Muscle of leg (tissue), 3 donors: ENCODE measurements at regions not wholly inside any gene's neighbourhood (a gene's known extent, or its start where the extent isn't known, plus 50 kb on each side); places are given as distances from the start of the nearest gene placed in this dataset.

Experiments
- DNase-seq: peaks from one replicate; pipeline ENCODE4 v3.0.0; 2013
- H3K27ac ChIP-seq: one replicate; pipeline ENCODE4 v1.5.1; 2013; ENCODE audit warnings: mild to moderate bottlenecking, low read length, control low read depth
- H3K27me3 ChIP-seq: one replicate; pipeline ENCODE4 v1.6.1; 2013; ENCODE audit warnings: low read length; ENCODE audit not compliant: control insufficient read depth, insufficient read depth
- H3K36me3 ChIP-seq: one replicate; pipeline ENCODE4 v1.6.1; 2013; ENCODE audit warnings: low read length; ENCODE audit not compliant: control insufficient read depth, insufficient read depth
- H3K4me1 ChIP-seq: one replicate; pipeline ENCODE4 v1.6.1; 2013; ENCODE audit warnings: low read length; ENCODE audit not compliant: control insufficient read depth, insufficient read depth
- H3K4me3 ChIP-seq: one replicate; pipeline ENCODE4 v1.5.1; 2013; ENCODE audit warnings: low read length, control low read depth
- H3K9me3 ChIP-seq: replicated peaks from 2 replicates; pipeline ENCODE4 v1.6.1; 2013; ENCODE audit warnings: low read depth, low read length; ENCODE audit not compliant: control insufficient read depth
- WGBS: methylation state at CpG from one replicate; pipeline ENCODE4 v1.1.5; 2013; ENCODE audit warnings: missing lambda C conversion rate; ENCODE audit not compliant: insufficient coverage; 5-methylcytosine and 5-hydroxymethylcytosine counted together

GRCh38 chr1:195971589-195971988 is 636.7 kb downstream of the KCNT2 start:
- Histone ChIP-seq H3K36me3 (no peaks in the 10 kb centered on the region), H3K9me3 (no peaks in the 10 kb centered on the region), H3K27me3 (no peaks in the 10 kb centered on the region), H3K27ac (no peak overlapping the region), H3K4me3 (no peak overlapping the region), H3K4me1 (no peaks in the 10 kb centered on the region)
- WGBS: 100% methylated on average over 1 of the region's 1 CpG
- no peak for DNase-seq

GRCh38 chr1:195970209-195970608 is 638.0 kb downstream of the KCNT2 start:
- no CpG with 5 or more reads among the region's 1 CpG for WGBS
- Histone ChIP-seq H3K27ac (no peak overlapping the region), H3K9me3 (no peaks in the 10 kb centered on the region), H3K36me3 (no peaks in the 10 kb centered on the region), H3K4me3 (no peak overlapping the region), H3K27me3 (no peaks in the 10 kb centered on the region), H3K4me1 (no peaks in the 10 kb centered on the region)
- DNase-seq: no peak

GRCh38 chr1:195965475-195965874 is 642.8 kb downstream of the KCNT2 start:
- Histone ChIP-seq H3K27me3 (no peaks in the 10 kb centered on the region), H3K4me3 (no peak overlapping the region), H3K4me1 (no peaks in the 10 kb centered on the region), H3K27ac (no peak overlapping the region), H3K36me3 (no peaks in the 10 kb centered on the region), H3K9me3 (no peaks in the 10 kb centered on the region)
- DNase-seq: peak; percentile 12
- WGBS: 95% methylated on average over 2 of the region's 6 CpGs

DNA sequence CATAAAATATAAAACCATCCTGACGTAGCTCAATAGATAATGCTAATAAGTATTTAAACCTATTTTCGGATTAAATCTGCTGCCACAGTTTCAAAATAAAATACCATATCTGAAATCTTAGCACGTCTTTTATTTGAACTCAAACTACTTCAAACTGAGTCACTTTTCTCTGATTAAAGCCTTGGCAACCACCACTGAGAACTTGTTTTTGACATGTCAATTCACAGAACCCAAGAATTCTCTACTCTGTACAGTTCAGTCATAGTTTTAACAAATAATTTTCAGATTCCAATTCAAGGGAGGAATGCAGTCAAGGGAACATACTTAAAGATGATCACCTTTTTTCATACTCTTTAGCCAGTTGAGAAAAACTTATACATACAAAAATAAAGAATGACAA is 643.2 kb downstream of the KCNT2 start:
- Histone ChIP-seq H3K9me3 (no peaks in the 10 kb centered on the region), H3K36me3 (no peaks in the 10 kb centered on the region), H3K4me3 (no peak overlapping the region), H3K27me3 (no peaks in the 10 kb centered on the region), H3K27ac (no peak overlapping the region), H3K4me1 (no peaks in the 10 kb centered on the region)
- DNase-seq: peak; percentile 8
- WGBS: no CpG with 5 or more reads among the region's 3 CpGs

- no peaks in the 10 kb centered on the region for H3K9me3 ChIP-seq
Measured at GRCh38 chr1:195964516-195964915, 643.7 kb downstream of the KCNT2 start.

DNA sequence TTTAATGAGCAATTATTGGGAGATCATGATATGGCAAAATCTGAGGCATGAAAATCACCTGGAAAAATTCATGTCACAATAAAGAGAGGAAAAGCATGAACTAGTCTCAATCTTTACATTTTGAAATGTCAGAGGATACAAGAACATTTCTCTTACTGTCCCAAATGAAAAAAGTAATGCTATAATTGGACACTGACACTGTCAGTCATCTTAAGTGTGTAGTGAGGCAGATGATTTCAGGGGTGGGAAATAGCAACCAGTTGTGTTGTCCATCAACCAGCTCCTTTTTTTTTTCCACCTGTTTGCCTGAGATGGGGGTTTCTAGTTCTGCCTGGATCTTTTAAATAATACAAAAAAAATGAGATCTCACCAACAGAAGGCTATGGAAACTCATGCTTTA is 646.2 kb downstream of the KCNT2 start:
- no peaks in the 10 kb centered on the region for H3K27me3 ChIP-seq
- peak; percentile 59 for DNase-seq
- H3K9me3 ChIP-seq: no peaks in the 10 kb centered on the region
- no peaks in the 10 kb centered on the region for H3K36me3 ChIP-seq
- H3K4me3 ChIP-seq: no peak overlapping the region
- H3K27ac ChIP-seq: no peak overlapping the region
- no peaks in the 10 kb centered on the region for H3K4me1 ChIP-seq

More at GRCh38 chr1:195964516-195964915, 643.7 kb downstream of the KCNT2 start:
- H3K4me1 ChIP-seq: no peaks in the 10 kb centered on the region
- H3K27me3 ChIP-seq: no peaks in the 10 kb centered on the region
- peak; percentile 22 for DNase-seq
- H3K36me3 ChIP-seq: no peaks in the 10 kb centered on the region
- no peak overlapping the region for H3K4me3 ChIP-seq
- H3K27ac ChIP-seq: no peak overlapping the region

- H3K36me3 ChIP-seq: no peaks in the 10 kb centered on the region
- H3K9me3 ChIP-seq: no peaks in the 10 kb centered on the region
- H3K4me1 ChIP-seq: no peaks in the 10 kb centered on the region
- no peaks in the 10 kb centered on the region for H3K27me3 ChIP-seq
- no peak overlapping the region for H3K4me3 ChIP-seq
- WGBS: no CpG with 5 or more reads among the region's 2 CpGs
- H3K27ac ChIP-seq: no peak overlapping the region
- DNase-seq: no peak
Measured at GRCh38 chr1:195960580-195960979, 647.7 kb downstream of the KCNT2 start.

DNA sequence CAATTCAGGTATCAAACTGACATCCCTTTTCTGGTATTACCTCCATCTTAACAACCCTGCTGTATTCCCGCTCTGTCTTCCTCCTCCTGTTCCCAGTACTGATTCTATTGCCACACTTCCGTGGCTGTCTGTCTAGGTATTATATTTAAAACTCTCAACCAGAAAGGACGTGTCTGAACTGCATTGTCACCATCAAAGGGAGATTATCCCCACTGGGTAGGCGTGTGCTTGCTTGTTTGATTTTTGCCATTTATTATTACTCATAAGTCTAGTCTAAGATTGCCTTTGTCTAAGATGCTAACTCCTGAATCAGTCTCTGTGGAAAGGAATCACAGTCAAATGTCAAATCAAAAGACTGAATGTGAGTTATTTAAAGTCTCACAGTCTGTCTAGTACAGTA is 650.1 kb downstream of the KCNT2 start:
- no peak for DNase-seq
- Histone ChIP-seq H3K27me3 (no peaks in the 10 kb centered on the region), H3K36me3 (no peaks in the 10 kb centered on the region), H3K4me1 (no peaks in the 10 kb centered on the region), H3K4me3 (no peak overlapping the region), H3K27ac (no peak overlapping the region), H3K9me3 (no peaks in the 10 kb centered on the region)
- WGBS: no CpG with 5 or more reads among the region's 4 CpGs

DNA sequence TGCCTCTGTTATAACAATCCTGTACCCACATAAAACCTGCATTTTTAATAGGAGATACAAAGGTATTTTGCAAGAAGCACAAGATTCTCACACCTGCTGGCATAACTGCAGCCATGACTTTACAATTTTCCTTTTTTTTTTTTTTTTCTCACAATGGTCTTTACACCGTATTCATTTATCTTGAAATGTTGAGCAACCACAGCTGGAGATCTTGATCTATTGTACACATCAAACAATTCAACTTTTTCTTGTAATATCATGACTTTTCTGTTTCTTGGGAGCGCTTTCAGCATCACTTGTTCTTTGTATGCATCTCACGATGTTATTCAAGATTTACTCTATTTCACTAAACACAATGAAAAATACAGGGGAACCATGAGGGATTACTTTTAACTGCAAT is 651.4 kb downstream of the KCNT2 start:
- WGBS: no CpG with 5 or more reads among the region's 3 CpGs
- Histone ChIP-seq H3K4me1 (no peaks in the 10 kb centered on the region), H3K9me3 (no peaks in the 10 kb centered on the region), H3K36me3 (no peaks in the 10 kb centered on the region), H3K27me3 (no peaks in the 10 kb centered on the region), H3K27ac (no peak overlapping the region), H3K4me3 (no peak overlapping the region)
- DNase-seq: no peak

GRCh38 chr1:195954848-195955247 is 653.4 kb downstream of the KCNT2 start:
- Histone ChIP-seq H3K36me3 (no peaks in the 10 kb centered on the region), H3K27me3 (no peaks in the 10 kb centered on the region), H3K9me3 (no peaks in the 10 kb centered on the region), H3K27ac (no peak overlapping the region), H3K4me1 (no peaks in the 10 kb centered on the region), H3K4me3 (no peak overlapping the region)
- DNase-seq: no peak
- 64% methylated on average over 5 of the region's 6 CpGs for WGBS

DNA sequence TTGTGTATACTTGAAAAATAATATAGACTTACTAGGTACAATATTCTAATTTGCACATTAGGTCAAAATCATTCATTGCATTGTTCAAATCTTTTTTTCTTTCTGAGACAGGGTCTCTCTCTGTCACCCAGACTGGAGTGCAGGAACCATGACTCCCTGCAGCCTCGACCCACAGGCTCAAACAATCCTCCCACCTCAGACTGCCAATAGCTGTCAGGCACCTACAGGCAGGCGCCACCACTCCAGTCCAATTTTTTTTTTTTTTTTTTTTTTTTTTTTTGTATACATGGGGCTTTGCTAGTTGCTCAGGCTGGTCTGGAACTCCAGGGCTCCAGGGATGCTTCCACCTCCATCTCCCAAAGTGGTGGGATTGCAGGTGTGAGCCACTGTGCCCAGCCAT is 656.9 kb downstream of the KCNT2 start:
- no peak for DNase-seq
- no peaks in the 10 kb centered on the region for H3K9me3 ChIP-seq
- H3K27ac ChIP-seq: no peak overlapping the region
- WGBS: no CpG with 5 or more reads among the region's 2 CpGs
- H3K4me1 ChIP-seq: no peaks in the 10 kb centered on the region
- no peaks in the 10 kb centered on the region for H3K36me3 ChIP-seq
- H3K4me3 ChIP-seq: no peak overlapping the region
- H3K27me3 ChIP-seq: no peaks in the 10 kb centered on the region
